Left renal pelvis (tissue), 4 donors: ENCODE measurements at regions not wholly inside any gene's neighbourhood (a gene's known extent, or its start where the extent isn't known, plus 50 kb on each side); places are given as distances from the start of the nearest gene placed in this dataset.

ENCODE experiments used
- DNase-seq, 4 donors: peaks; one replicate each; pipeline ENCODE4 v3.0.0-alpha.2; 2013; ENCODE audit warnings: low read depth in 4 of 4, low spot score in 3 of 4

GRCh38 chr11:119550053-119550752 is 127.2 kb upstream of the THY1 start:
- peak; percentile 31 to 44 (median 40) for DNase-seq

GRCh38 chr11:119547511-119547910 is 124.5 kb upstream of the THY1 start:
- no peak for DNase-seq

- no peak for DNase-seq
These were observed 123.3 kb upstream of the THY1 start for GRCh38 chr11:119545978-119546915.

GRCh38 chr11:119540370-119541125 is 117.6 kb upstream of the THY1 start:
- no peak for DNase-seq

- no peak for DNase-seq
These were observed 116.6 kb upstream of the THY1 start for GRCh38 chr11:119539583-119539982.

GRCh38 chr11:119538753-119539152 is 115.8 kb upstream of the THY1 start:
- no peak for DNase-seq

- DNase-seq: no peak
These were observed 114.6 kb upstream of the THY1 start for GRCh38 chr11:119537306-119538253.

GRCh38 chr11:119536801-119537200 is 113.8 kb upstream of the THY1 start:
- no peak for DNase-seq

GRCh38 chr11:119533921-119534736 is 111.2 kb upstream of the THY1 start:
- DNase-seq: peak in 2 of 4 donors; percentile 6 to 10

- DNase-seq: no peak
These were observed 110.5 kb upstream of the THY1 start for GRCh38 chr11:119533462-119533861.

- DNase-seq: no peak
These were observed 109.6 kb upstream of the THY1 start for GRCh38 chr11:119532551-119532950.

- no peak for DNase-seq
These were observed 108.7 kb upstream of the THY1 start for GRCh38 chr11:119531623-119532022.

- no peak for DNase-seq
These were observed 108.1 kb upstream of the THY1 start for GRCh38 chr11:119531056-119531455.

- no peak for DNase-seq
These were observed 107.5 kb upstream of the THY1 start for GRCh38 chr11:119530509-119530908.

- no peak for DNase-seq
These were observed 107.0 kb upstream of the THY1 start for GRCh38 chr11:119529936-119530335.

GRCh38 chr11:119529063-119529845 is 106.3 kb upstream of the THY1 start:
- DNase-seq: no peak

GRCh38 chr11:119525867-119526196 is 102.9 kb upstream of the THY1 start:
- no peak for DNase-seq

- DNase-seq: no peak
These were observed 102.4 kb upstream of the THY1 start for GRCh38 chr11:119525180-119525866.
